OCI-LY3 (cell line): ENCODE measurements at regions not wholly inside any gene's neighbourhood (a gene's known extent, or its start where the extent isn't known, plus 50 kb on each side); places are given as distances from the start of the nearest gene placed in this dataset.
"Not testable (repeated sequence)": the region's sequence is repeated elsewhere in the genome, so short reads cannot be mapped to it uniquely, and the experiment has no call there.

Experiments
- H2AFZ ChIP-seq: fragments of 200-600, 300-600 bp; shearing (Covaris generic); 2 replicates; pipeline ENCODE4 v1.6.0; 2014; ENCODE audit warnings: antibody characterized with exemption, low read depth, low read length
- H3K27ac ChIP-seq: fragments of 200-600, 300-600 bp; sonication (generic); 2 replicates; pipeline ENCODE4 v1.5.1; 2014; ENCODE audit warnings: mild to moderate bottlenecking, low read length, moderate library complexity, mixed read lengths
- H3K27me3 ChIP-seq: fragments of 200-600, 300-600 bp; sonication (generic); 2 replicates; pipeline ENCODE4 v1.6.1; 2014; ENCODE audit warnings: low read depth, low read length, mixed read lengths
- H3K36me3 ChIP-seq: fragments of 200-600, 300-600 bp; sonication (generic); replicated peaks from 2 replicates; pipeline ENCODE3; 2014; ENCODE audit warnings: low read depth, low read length, mixed read lengths
- H3K4me1 ChIP-seq: fragments of 300-600, 200-600 bp; sonication (generic); 2 replicates; pipeline ENCODE4 v1.6.1; 2014; ENCODE audit warnings: low read length, mixed read lengths
- H3K4me2 ChIP-seq: fragments of 200-600, 300-600 bp; sonication (generic); 2 replicates; pipeline ENCODE4 v1.6.1; 2014; ENCODE audit warnings: low read length, mixed read lengths
- H3K4me3 ChIP-seq: fragments of 300-600, 200-600 bp; sonication (generic); 2 replicates; pipeline ENCODE4 v1.5.1; 2014; ENCODE audit warnings: antibody characterized with exemption, mild to moderate bottlenecking, low read length, moderate library complexity
- H3K79me2 ChIP-seq: fragments of 300-600, 200-600 bp; shearing (Covaris generic); 2 replicates; pipeline ENCODE4 v1.6.1; 2014; ENCODE audit warnings: mild to moderate bottlenecking, low read length, mixed read lengths
- H3K9ac ChIP-seq: fragments of 300-600, 200-600 bp; shearing (Covaris generic); 2 replicates; pipeline ENCODE4 v1.6.0; 2014; ENCODE audit warnings: mild to moderate bottlenecking, low read length, moderate library complexity
- H3K9me3 ChIP-seq: fragments of 200-600, 300-600 bp; shearing (Covaris generic); 2 replicates; pipeline ENCODE4 v1.6.1; 2014; ENCODE audit warnings: low read length, mixed read lengths; ENCODE audit not compliant: insufficient read depth
- H4K20me1 ChIP-seq: fragments of 200-600, 300-600 bp; sonication (generic); 2 replicates; pipeline ENCODE4 v1.6.1; 2016; ENCODE audit warnings: low read length, mixed read lengths; ENCODE audit not compliant: insufficient read depth
- EZH2phosphoT487 ChIP-seq: fragments of 200-600 bp; shearing (Covaris generic); IDR thresholded peaks from 2 replicates; pipeline ENCODE4 v1.6.1; 2018; ENCODE audit warnings: antibody characterized with exemption, mixed run types, low read depth
- TF ChIP-seq, protein P1 (sequence below): fragments of 200-600, 300-600 bp; sonication (generic); IDR thresholded peaks from 2 replicates; pipeline ENCODE4 v1.5.1; 2014; ENCODE audit warnings: antibody characterized with exemption, low read length, low read depth

DNA sequence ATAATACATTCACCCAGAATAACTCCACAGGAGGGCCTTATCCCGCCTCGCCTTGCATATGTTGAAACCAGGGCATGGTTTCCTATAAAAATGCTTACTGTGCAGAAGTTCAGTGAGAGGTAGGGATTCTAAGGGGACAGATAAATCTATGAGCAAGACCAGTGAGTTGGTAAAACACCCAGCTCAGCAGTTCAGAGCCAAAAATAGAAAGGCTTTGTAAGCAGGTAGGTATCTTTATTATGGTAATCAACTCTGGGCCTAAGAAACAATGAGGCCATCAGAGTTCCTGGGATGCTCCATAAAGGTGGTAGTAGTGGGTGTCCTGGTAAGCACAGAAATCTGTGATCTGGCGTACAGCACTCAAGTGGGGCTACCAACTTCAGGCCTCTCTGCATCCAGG lies 549.4 kb upstream of the CDH5 start:
- no peak for TF ChIP-seq EZH2phosphoT487
- TF ChIP-seq, protein P1, sequence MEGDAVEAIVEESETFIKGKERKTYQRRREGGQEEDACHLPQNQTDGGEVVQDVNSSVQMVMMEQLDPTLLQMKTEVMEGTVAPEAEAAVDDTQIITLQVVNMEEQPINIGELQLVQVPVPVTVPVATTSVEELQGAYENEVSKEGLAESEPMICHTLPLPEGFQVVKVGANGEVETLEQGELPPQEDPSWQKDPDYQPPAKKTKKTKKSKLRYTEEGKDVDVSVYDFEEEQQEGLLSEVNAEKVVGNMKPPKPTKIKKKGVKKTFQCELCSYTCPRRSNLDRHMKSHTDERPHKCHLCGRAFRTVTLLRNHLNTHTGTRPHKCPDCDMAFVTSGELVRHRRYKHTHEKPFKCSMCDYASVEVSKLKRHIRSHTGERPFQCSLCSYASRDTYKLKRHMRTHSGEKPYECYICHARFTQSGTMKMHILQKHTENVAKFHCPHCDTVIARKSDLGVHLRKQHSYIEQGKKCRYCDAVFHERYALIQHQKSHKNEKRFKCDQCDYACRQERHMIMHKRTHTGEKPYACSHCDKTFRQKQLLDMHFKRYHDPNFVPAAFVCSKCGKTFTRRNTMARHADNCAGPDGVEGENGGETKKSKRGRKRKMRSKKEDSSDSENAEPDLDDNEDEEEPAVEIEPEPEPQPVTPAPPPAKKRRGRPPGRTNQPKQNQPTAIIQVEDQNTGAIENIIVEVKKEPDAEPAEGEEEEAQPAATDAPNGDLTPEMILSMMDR: no peak
- Histone ChIP-seq H3K27ac (no peak overlapping the region), H3K79me2 (no peaks in the 10 kb centered on the region), H3K4me1 (no peaks in the 10 kb centered on the region), H3K9ac (no peak overlapping the region), H3K9me3 (no peaks in the 10 kb centered on the region), H3K4me2 (no peak overlapping the region), H3K36me3 (no peaks in the 10 kb centered on the region), H4K20me1 (no peaks in the 10 kb centered on the region), H3K27me3 (no peaks in the 10 kb centered on the region), H3K4me3 (no peak overlapping the region), H2AFZ (no peak overlapping the region)

DNA sequence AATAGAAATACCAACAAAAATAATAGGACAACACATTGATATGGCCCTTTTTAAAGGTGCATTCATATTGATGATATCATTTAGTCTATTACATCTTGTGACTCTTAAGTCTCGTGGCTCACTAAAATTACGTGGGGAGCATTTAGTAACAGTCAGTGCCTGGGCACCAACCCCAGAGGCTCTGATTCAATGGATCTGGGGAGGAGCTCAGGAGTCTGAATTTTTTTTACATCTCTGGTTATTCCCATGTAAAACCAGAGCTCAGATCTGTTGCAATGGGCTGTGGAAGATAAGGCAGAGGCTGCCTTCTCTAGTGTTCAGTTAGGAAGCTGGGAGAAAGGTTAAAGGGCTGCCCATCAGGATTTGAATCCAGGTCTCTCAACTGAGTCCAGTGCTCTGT lies 549.9 kb upstream of the CDH5 start:
- no peaks in the 10 kb centered on the region for H3K9me3 ChIP-seq
- no peaks in the 10 kb centered on the region for H4K20me1 ChIP-seq
- H3K36me3 ChIP-seq: no peaks in the 10 kb centered on the region
- no peak overlapping the region for H3K4me3 ChIP-seq
- TF ChIP-seq EZH2phosphoT487: no peak
- TF ChIP-seq, protein P1: no peak
- H3K27me3 ChIP-seq: no peaks in the 10 kb centered on the region
- H3K9ac ChIP-seq: no peak overlapping the region
- H3K27ac ChIP-seq: no peak overlapping the region
- no peaks in the 10 kb centered on the region for H3K79me2 ChIP-seq
- H2AFZ ChIP-seq: no peak overlapping the region
- no peaks in the 10 kb centered on the region for H3K4me1 ChIP-seq
- H3K4me2 ChIP-seq: no peak overlapping the region

DNA sequence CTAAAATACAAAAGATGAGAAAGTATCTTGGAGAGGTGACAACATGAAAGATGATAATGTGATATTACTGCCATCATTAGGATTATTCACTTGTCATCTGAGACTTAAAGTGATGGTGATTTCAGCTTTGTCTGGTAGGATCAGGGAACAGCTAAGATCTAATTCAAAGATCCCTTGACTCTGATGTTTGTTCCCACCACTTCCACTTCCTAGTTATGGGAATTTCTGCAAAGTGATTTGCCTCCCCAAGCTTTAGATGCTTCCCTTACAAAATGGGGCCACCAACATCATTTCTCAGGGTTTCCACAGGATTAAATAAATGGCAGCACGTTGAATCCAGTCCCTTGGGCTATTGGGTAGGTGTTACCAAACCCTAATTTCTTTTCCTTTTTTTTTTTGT lies 550.8 kb upstream of the CDH5 start:
- Histone ChIP-seq H3K79me2 (no peaks in the 10 kb centered on the region), H4K20me1 (no peaks in the 10 kb centered on the region)

DNA sequence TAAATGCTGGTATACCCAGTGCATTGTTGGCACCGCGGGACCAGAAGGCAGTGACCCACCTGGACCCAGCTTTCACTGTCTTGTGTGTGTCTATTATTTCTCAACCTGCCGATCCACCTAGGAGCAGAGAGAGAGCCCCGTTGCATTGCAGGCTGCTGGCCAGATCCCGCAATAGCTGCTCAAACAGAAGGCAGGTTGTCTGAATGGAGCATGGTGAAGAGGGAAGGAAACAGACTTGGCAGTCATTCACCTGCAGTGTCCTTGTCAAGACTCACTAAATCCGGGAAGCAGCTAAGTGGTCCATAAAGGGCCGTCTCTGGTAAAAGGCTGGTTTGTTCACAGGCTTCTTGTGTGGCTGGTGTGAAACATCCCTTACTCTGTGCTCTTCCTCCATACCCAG lies 552.6 kb upstream of the CDH5 start:
- not testable (repeated sequence) for H2AFZ ChIP-seq, H3K27me3 ChIP-seq, H3K9me3 ChIP-seq, H3K4me1 ChIP-seq, H3K4me3 ChIP-seq, H4K20me1 ChIP-seq, H3K27ac ChIP-seq, H3K79me2 ChIP-seq, H3K4me2 ChIP-seq, H3K9ac ChIP-seq, H3K36me3 ChIP-seq

More for the DNA sequence above, 550.8 kb upstream of the CDH5 start:
- TF ChIP-seq, protein P1: no peak
- Histone ChIP-seq H2AFZ (no peak overlapping the region), H3K4me1 (no peaks in the 10 kb centered on the region), H3K27ac (no peak overlapping the region), H3K36me3 (no peaks in the 10 kb centered on the region), H3K4me2 (no peak overlapping the region), H3K27me3 (no peaks in the 10 kb centered on the region), H3K4me3 (no peak overlapping the region), H3K9me3 (no peaks in the 10 kb centered on the region), H3K9ac (no peak overlapping the region)

DNA sequence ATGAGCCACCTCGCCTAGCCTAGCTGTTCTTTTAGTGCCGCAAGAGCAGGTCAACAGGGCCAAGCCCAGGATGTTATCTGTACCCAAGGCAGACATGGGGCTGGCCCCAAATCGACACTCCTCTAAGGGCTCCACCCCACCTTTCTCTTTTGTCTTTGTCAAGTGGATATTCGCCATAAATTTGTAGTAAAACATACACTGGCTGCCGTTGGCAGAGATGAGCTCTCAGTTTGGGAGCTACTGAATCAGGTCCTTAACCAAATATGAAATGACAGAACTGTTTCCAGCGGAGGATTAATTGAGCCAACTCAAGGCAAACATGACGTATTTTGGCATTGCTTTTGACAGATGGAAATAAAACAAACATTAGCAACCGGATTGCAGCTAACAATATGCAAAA lies 556.9 kb upstream of the CDH5 start:
- no peak overlapping the region for H2AFZ ChIP-seq
- H4K20me1 ChIP-seq: no peaks in the 10 kb centered on the region
- TF ChIP-seq, protein P1: no peak
- TF ChIP-seq EZH2phosphoT487: no peak
- H3K4me2 ChIP-seq: no peak overlapping the region
- no peak overlapping the region for H3K27ac ChIP-seq
- H3K27me3 ChIP-seq: no peaks in the 10 kb centered on the region
- no peaks in the 10 kb centered on the region for H3K4me1 ChIP-seq
- no peaks in the 10 kb centered on the region for H3K9me3 ChIP-seq
- no peak overlapping the region for H3K9ac ChIP-seq
- H3K36me3 ChIP-seq: no peaks in the 10 kb centered on the region
- no peaks in the 10 kb centered on the region for H3K79me2 ChIP-seq
- H3K4me3 ChIP-seq: no peak overlapping the region
